ENCODE measurements at regions not wholly inside any gene's neighbourhood (a gene's known extent, or its start where the extent isn't known, plus 50 kb on each side); places are given as distances from the start of the nearest gene placed in this dataset.

DNA sequence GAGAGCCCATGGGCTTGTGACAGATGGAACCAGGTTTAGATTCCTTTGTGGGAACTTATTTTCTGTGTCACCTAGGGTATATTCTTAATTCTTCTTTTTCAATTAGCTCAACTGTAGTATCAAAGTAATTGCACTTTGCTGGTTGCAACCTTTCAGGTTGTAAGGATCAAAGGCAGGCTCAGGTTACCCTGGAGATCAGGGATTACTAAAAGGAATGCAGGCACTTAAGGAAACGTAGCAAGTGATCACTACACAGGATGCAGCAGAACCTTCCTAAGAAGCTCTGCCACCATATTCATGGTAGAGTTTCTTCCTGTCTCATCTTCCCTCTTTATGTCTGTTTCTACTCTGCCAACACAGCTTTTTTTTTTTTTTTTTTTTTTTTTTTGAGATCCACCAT is 133.2 kb upstream of the JAG1 start:
- no peak for DNase-seq

- DNase-seq: no peak
Observed at GRCh38 chr20:10812759-10813327, 139.0 kb upstream of the JAG1 start.

- DNase-seq: no peak
Observed at GRCh38 chr20:10823585-10823984, 149.8 kb upstream of the JAG1 start.

- no peak for DNase-seq
Observed at GRCh38 chr20:10824750-10825500, 151.1 kb upstream of the JAG1 start.

- no peak for DNase-seq
Observed at GRCh38 chr20:10826111-10826510, 152.3 kb upstream of the JAG1 start.

GRCh38 chr20:10828180-10828579 is 154.4 kb upstream of the JAG1 start:
- DNase-seq: no peak

DNA sequence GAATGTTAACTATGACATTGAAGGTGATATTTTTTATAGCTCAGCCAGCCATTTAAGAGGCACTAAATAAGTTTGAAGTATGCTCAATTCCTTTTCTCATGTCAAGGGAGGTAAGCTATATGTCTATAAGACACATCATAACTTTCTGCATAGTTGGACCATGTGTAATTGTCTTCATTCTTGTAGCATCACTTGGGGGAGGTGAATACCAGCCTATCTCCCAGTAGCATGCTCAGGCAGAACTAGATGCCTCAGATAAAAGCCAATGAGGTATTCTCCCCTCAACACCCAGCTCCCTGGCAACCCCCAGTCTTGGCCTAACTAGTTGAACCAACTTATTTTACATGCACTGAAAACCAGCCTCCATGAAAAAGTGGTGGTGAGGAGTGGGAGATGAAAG is 158.3 kb upstream of the JAG1 start:
- DNase-seq: no peak

- no peak for DNase-seq
Observed at GRCh38 chr20:10837901-10838300, 164.1 kb upstream of the JAG1 start.

- no peak for DNase-seq
Observed at GRCh38 chr20:10842116-10842515, 168.3 kb upstream of the JAG1 start.

DNA sequence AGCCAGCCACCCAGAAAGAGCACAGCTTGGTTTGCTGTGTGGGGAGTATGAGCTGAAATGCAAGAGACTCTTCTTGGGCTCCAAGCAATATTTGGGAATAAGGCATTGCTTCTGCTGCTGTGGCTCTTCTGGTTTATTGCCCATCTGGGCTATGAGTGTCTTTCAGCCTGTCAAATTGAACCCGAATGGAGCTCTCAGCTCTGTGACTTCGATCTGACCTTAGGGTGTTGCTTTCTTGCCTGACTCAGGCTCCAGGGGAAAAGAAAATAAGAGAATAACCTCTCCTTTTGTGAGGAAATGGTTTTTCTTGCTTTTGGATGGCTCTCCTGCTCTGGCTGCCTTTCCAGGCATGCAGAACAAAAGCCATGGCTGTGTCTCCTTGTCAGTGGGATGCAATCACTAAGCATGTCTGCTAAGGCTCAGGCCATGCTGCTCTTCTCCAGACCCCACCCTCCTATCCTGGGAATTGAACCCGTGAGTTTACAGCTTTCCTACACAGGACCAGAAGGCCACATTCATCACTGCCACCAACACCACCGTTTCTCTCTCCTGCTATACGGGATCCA is 169.4 kb upstream of the JAG1 start:
- no peak for DNase-seq

GRCh38 chr20:10846766-10847165 is 173.0 kb upstream of the JAG1 start:
- no peak for DNase-seq

DNA sequence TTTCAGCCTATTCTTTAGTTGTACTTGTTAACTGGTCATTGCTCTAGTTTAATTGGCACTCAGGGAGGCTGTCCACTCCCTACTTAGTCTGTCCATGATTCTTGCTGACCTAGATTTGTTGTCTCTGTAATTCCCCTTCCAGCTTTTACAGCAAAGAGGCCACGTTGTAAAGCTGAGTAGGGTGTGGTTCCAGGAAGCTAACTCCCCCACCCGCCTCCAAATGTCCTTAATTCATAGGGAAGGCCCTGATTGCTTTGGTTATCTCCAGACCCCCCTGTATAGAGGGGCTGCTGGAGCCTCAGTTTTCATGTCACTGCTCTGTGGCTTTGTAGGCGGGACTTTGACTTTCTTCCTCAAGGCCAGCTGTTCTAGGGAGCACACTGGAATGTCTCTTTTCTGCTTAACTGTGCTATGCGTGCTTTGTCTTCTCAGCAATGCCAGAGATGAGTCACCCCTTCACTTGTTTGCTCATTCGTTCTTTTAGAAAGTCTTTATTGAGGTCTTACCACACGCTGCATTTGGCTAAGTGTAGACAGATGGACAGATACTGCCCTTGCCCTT is 175.1 kb upstream of the JAG1 start:
- DNase-seq: no peak

GRCh38 chr20:10853176-10853575 is 179.4 kb upstream of the JAG1 start:
- DNase-seq: no peak

DNA sequence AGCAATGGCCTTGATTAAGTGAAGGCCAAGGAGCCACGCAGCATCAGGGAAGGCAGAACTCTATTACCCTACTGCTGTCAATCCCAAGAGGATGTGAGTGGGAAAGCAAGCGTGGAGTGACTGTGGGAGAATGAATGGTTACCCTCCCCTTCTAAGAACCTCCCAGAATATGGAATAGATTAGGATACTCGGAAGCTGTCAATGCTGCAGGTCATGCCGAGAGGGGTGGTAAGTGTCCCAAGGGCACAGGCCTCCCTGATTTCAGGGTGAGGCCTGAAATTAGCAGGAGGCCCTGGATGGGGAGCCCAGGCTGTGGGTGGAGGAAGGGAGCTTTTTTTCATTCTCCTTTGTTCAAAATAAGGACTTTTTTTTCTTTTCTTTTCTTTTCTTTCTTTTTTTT is 179.9 kb upstream of the JAG1 start:
- no peak for DNase-seq

DNA sequence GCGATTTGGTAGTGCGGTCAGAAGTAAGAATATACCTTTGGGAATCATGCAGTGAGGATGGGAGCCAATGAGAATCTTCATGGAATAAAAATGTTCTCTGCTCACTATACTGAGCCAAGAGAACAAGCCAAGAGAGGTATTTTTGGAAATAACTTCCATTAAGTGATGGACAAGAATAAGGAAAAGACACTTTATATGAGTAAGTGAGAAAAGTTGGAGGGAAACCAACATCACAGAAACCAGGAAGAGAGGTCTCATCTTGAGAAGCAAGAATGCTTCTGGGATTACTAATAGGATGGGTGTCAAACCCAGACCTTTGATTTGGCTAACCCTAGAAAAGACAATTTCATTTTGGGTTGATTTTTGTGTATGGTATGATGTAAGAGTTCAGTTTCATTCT is 181.2 kb upstream of the JAG1 start:
- DNase-seq: no peak

DNA sequence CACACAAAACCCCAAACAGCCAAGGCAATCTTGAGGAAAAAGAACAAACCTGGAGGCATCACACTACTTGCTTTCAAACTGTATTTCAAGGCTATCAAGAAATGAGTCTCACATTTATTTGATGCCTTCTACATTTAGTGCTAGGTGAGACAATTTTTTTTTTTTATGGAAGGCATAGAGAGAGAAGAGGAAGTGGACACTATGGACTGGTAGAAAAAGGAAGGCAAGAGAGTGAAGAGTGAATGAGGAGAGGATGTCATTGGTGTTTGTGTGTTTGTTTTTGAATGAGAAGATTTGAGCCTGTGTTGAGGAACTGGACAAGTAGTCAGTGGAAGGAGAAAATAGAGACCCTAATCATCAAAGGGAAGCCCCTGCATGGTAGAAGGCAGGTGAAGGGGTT is 182.0 kb upstream of the JAG1 start:
- no peak for DNase-seq

GRCh38 chr20:10856237-10857015 is 182.6 kb upstream of the JAG1 start:
- no peak for DNase-seq

DNA sequence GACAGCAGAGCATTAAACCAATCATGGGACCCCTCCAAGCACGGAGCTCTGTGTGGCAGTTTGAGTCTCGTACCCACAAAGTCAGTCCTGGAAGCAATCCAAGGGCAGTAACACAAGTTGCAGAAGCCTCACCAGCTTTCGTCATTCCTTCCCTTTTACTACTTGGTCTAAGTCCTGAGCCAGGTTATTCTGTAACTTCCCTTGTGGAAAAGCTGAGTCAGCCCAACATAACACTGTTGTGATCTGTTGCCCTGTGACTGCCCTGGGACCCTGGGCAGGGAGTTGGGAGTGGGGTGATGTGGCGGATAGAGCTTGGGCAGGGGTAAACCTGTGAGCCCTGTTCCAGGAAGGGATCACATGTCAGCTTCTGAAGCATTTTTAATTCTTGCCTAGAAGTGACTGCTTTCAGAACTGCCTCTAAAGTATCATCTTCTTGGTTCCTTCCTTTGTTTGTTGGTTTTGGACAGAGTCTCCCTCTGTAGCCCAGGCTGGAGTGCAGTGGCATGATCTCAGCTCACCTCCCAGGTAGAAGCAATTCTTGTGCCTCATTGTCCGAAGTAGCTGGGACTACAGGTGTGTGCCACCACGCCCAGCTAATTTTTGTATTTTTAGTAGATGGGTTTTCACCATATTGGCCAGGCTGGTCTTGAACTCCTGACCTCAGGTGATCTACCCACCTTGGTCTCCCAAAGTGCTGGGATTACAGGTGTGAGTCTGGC is 183.7 kb upstream of the JAG1 start:
- no peak for DNase-seq

DNA sequence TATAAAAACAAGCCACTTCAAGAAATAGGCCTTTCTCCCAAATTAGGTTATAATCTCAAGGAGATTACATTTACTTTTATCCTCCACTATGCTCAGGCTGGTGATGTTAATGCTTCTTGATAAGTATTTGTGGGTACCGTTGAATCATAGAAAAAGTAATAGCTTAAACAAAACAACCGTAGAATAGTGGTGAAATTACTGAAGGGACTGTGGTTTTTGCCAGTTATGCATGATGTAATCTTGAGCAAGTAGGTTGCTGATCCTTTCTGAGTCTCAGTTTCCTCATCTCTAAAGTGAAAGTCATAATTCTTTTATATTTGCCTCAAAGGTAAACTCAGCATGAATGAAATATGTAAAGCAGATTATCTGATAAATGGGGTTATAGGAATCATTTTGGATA is 187.3 kb upstream of the JAG1 start:
- no peak for DNase-seq

- DNase-seq: no peak
Observed at GRCh38 chr20:10861619-10862018, 187.8 kb upstream of the JAG1 start.

DNA sequence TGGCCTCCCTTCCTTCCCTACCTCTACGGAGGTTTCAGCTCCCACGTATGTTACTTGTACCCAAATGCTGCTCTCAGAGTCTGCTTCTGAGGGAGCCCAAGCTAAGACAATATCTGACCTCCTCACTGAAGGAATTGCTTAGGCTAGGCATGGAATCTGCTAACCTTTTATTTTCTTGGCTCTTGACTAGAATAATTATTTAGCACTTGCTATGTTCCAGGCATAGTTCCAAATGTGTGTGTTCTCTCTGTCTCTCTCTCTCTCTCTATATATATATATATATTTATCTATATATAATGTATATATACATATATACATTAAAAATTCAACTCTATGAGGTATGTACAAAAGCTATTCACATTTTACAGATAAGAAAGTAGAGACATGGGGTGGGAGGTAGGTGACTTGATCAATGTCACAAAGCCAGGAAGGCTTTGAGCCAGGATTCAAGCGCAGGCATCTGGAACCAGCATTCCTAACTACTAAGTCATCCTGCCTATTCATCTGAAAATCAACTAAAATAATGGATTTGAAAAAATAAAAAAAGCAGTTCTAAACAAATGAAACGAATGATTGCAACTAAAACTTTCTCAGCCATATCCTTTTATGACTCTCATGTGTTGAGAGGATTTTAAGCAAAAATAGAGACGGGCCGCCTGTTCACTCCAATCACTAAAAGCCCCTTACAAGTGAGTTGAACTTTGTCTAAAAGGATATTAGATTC is 189.7 kb upstream of the JAG1 start:
- no peak for DNase-seq

DNA sequence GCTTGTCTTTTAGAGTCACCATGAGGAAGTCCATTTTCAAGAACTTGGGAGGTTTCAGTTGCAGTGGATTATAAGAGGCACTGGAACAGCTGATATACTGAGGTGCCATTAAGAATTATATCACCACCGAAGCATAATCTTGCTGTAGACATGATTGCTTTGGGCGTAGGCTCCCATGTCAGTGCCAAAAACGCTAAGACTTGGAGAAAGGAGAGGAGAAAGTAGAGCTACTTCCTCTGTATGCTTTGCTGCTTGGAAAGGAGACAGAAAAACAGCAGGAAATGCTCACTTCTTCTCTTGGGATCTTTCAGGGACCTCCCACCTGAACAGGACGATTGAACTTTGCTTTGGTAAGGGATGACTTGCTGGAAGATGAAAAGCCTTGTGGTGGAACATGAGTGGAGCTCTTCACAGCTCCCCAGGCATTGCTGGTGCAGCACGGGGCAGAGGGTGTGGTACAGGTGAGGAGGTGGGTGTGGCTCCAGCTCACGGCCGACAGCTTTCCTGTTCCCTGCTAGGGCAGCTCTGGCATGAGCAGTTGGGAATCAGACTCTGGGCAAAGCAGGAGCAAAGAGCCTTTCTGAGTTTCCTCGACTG is 190.4 kb upstream of the JAG1 start:
- no peak for DNase-seq
